Bronchial epithelial cell (primary cell): ENCODE measurements at regions not wholly inside any gene's neighbourhood (a gene's known extent, or its start where the extent isn't known, plus 50 kb on each side); places are given as distances from the start of the nearest gene placed in this dataset.

Source experiments
- DNase-seq: peaks from one replicate; pipeline ENCODE4 v3.0.0-alpha.2; 2010; ENCODE audit warnings: low read depth
- FAIRE-seq: peaks from 2 replicates; lab custom pipeline; 2011; peaks lifted over from hg19 to GRCh38; lab: Jason Lieb, UNC
- H3K27me3 ChIP-seq: 2 replicates; pipeline ENCODE4 v1.5.1; 2011; ENCODE audit warnings: low read length; ENCODE audit not compliant: control insufficient read depth, insufficient read depth
- H3K36me3 ChIP-seq: 2 replicates; pipeline ENCODE4 v1.5.1; 2011; ENCODE audit warnings: low read length; ENCODE audit not compliant: control insufficient read depth, insufficient read depth
- H3K4me3 ChIP-seq: 2 replicates; pipeline ENCODE4 v1.5.1; 2011; ENCODE audit warnings: mild to moderate bottlenecking, low read depth, low read length, control low read depth
- TF ChIP-seq, protein P1 (sequence below): IDR thresholded peaks from 2 replicates; pipeline ENCODE4 v1.5.1; 2011; ENCODE audit warnings: mild to moderate bottlenecking, moderate library complexity, low read length, control low read depth, inconsistent platforms; ENCODE audit not compliant: insufficient read depth, severe bottlenecking

DNA sequence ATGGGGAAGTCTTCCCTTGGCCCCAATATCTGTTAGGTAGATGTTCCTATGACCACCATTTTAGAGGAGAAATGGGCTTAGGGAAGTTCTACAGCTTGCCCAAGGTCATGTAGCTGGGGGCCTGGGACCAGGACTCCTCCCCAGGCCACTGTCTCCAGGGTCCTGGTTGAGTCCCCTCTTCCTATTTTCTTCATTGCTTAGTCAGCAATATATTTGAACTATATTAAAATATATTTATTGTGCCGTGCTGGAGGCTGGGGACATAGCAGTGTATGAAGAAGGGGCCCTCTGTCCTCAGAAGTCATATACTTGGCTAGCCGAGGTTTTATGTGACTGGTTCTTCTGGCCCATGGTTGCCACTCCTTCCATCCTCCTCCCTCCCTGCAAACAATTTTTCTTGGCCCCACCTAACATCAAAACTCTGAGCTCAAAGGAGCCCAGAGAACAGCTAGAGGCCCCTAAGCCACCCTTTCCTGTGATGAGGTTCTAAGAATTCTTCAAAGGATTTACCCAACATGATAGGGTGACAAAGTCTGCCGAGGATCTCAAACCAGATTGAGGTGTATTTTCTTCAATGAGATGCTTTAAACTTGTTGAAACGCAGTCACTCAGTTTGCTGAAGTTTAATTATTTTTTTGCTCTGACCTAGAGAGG lies 121.2 kb upstream of the RASGRP1 start:
- no peak for FAIRE-seq
- TF ChIP-seq, protein P1, sequence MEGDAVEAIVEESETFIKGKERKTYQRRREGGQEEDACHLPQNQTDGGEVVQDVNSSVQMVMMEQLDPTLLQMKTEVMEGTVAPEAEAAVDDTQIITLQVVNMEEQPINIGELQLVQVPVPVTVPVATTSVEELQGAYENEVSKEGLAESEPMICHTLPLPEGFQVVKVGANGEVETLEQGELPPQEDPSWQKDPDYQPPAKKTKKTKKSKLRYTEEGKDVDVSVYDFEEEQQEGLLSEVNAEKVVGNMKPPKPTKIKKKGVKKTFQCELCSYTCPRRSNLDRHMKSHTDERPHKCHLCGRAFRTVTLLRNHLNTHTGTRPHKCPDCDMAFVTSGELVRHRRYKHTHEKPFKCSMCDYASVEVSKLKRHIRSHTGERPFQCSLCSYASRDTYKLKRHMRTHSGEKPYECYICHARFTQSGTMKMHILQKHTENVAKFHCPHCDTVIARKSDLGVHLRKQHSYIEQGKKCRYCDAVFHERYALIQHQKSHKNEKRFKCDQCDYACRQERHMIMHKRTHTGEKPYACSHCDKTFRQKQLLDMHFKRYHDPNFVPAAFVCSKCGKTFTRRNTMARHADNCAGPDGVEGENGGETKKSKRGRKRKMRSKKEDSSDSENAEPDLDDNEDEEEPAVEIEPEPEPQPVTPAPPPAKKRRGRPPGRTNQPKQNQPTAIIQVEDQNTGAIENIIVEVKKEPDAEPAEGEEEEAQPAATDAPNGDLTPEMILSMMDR: no peak
- no peak for DNase-seq

DNA sequence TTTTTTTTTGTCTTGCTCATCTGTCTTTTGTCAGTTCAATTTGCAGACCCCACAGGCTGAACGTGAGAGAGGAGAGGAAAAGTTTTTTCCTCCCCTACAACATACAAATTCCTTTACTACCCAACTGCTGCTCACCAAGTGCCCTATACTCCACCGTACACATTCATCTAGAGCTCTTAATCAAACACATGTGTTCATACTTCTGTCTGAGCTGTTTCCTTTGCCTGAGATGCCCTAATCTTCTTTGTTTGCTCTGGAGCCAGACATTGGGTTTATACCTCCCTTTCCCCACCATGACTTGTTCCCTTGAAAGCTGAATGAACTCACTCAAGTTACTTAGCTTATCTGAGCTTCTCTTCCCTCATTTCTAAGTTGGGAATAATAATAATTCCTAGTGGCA lies 122.7 kb upstream of the RASGRP1 start:
- no peaks in the 10 kb centered on the region for H3K36me3 ChIP-seq
- TF ChIP-seq, protein P1: no peak
- no peak overlapping the region for H3K4me3 ChIP-seq
- no peak for FAIRE-seq
- DNase-seq: no peak
- H3K27me3 ChIP-seq: no peaks in the 10 kb centered on the region

More for the DNA sequence above, 121.2 kb upstream of the RASGRP1 start:
- Histone ChIP-seq H3K4me3 (no peak overlapping the region), H3K27me3 (no peaks in the 10 kb centered on the region), H3K36me3 (no peaks in the 10 kb centered on the region)

DNA sequence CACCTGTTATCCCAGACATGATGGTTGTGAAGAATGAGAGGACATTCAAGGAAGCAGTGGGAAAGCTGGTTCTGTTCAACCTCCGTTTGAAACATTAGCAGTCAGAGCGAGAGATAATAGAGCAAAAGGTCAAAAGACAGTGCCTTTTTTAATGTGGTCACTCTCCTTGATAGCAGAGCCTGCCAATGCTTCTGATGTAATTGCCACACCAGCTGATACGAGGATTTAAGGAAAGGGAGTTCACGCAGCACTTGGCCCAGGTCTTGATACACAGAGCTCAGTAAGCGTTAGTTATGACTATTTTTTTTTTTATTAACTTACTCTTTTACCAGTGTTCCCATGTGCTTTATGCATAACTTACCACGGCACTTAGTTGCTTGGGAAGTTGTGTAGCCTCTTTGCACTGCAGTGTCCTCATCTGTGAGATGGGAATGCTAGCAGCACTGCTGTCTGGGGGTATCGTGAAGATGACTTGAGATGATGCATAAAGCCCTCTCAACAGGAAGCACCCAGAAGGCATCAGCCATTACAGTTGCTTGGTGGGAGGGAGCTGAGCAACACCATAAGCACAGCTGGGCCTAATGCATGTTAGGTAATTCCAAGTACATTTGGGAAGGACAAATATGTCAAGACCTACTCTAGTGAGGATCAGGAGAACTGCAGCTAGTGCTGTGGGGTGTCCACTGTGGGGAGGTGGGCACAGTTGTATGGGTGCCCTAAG lies 123.3 kb upstream of the RASGRP1 start:
- no peaks in the 10 kb centered on the region for H3K36me3 ChIP-seq
- peak; percentile 58 for FAIRE-seq
- TF ChIP-seq, protein P1: no peak

DNA sequence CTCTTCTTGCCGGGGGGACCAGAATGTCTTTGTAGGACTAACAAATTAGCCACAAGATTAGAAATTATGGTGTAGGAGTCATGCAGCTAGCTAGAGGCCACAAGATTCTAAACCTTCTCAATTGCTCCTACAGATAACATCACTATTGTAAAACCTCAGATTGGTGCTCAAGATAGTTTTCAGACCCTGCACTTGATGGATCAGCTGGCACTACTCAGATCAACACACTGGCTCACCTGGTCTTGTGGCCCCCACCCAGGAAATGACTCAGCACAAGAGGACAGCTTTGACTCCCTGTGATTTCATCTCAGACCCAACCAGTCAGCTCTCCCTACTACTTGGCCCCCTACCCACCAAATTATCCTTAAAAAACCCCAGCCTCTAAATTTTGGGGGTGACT lies 124.1 kb upstream of the RASGRP1 start:
- TF ChIP-seq, protein P1: no peak
- DNase-seq: peak; percentile 49
- no peaks in the 10 kb centered on the region for H3K36me3 ChIP-seq
- no peak for FAIRE-seq
- no peaks in the 10 kb centered on the region for H3K27me3 ChIP-seq
- H3K4me3 ChIP-seq: no peak overlapping the region

More for the DNA sequence above, 123.3 kb upstream of the RASGRP1 start:
- Histone ChIP-seq H3K4me3 (no peak overlapping the region), H3K27me3 (no peaks in the 10 kb centered on the region)
- no peak for DNase-seq

DNA sequence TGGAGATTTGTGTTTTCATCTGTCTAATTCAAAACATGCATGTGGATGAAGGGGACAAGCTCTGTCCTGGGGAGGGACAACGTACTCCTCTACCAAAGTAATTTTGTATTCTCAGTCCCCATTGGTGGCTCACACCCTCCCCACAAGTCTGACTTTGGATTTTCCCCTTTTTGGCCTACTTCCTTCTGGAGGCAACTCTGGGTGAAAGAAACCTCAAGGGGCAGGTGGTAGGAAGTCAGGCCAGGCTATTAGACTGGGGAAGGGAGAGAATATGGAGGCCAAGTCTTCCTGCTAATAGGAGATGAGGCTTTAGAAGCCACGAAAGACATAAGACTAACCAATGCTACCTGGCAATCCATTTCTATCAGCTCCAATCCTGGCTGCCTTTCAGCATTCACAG lies 124.9 kb upstream of the RASGRP1 start:
- DNase-seq: no peak
- TF ChIP-seq, protein P1: no peak
- Histone ChIP-seq H3K27me3 (no peaks in the 10 kb centered on the region), H3K4me3 (no peak overlapping the region), H3K36me3 (no peaks in the 10 kb centered on the region)
- FAIRE-seq: no peak

DNA sequence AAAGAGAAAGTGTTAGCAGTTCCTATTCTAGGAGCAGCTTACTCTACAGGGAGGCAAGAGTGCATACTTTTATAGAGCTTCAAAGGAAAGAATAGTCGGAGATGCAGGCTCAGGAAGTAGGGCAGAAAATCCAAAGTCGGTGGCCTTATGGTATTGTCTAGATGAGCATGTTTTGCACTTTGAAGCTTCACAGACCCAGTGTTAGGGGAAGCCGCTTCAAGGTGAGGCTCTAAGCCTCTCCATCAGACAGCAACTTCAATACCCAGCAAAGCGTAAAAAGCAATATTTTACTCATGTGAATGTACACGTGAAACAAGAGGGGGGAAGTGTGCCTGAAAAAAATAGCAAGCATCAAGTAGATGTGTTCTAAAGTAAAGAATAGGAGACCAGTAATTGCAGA lies 125.6 kb upstream of the RASGRP1 start:
- Histone ChIP-seq H3K4me3 (no peak overlapping the region), H3K36me3 (no peaks in the 10 kb centered on the region), H3K27me3 (no peaks in the 10 kb centered on the region)
- TF ChIP-seq, protein P1: no peak
- no peak for DNase-seq
- FAIRE-seq: no peak
